ENCODE measurements at regions not wholly inside any gene's neighbourhood (a gene's known extent, or its start where the extent isn't known, plus 50 kb on each side); places are given as distances from the start of the nearest gene placed in this dataset.
"Not testable (repeated sequence)": the region's sequence is repeated elsewhere in the genome, so short reads cannot be mapped to it uniquely, and the experiment has no call there.

DNA sequence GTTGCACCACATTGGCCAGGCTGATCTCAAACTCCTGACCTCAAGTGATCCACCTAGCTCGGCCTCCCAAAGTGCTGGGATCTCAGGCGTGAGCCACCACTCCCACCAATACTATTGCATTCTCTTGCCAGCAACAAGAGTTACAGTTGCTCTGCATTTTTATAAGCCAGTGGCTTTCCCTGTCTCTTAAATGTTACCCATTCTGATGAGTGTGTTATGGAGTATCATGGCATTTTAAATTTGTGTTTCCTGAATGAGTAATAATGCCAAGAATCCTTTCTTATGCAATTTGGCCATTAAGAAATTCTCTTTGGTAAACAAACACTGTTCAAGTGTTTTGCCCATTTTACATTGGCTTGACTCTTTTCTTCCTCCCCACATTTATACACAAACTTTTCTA lies 163.0 kb downstream of the PPIAL4G start:
- H4K20me1 ChIP-seq (ENCODE audit: insufficient read depth, low read length); H3K27ac ChIP-seq (ENCODE audit: low read length); H3K4me1 ChIP-seq (ENCODE audit: insufficient read depth, low read length); ATAC-seq (ENCODE audit: insufficient read depth, low read depth); H2AFZ ChIP-seq (ENCODE audit: low read depth, low read length); H3K4me2 ChIP-seq (ENCODE audit: insufficient read depth, low read length); H3K9ac ChIP-seq (ENCODE audit: low read depth, low read length); DNase-seq; H3K79me2 ChIP-seq (ENCODE audit: insufficient read depth, low read length); H3K36me3 ChIP-seq (ENCODE audit: insufficient read depth, low read length); H3K9me3 ChIP-seq (ENCODE audit: insufficient read depth, low read length, severe bottlenecking); H3K4me3 ChIP-seq (ENCODE audit: low read depth in 1 of 2, low read length in 2 of 2): not testable (repeated sequence)
- H3K27me3 ChIP-seq (ENCODE audit: insufficient read depth, low read length, poor library complexity): peaks cover 20% of the 10 kb centered on the region

DNA sequence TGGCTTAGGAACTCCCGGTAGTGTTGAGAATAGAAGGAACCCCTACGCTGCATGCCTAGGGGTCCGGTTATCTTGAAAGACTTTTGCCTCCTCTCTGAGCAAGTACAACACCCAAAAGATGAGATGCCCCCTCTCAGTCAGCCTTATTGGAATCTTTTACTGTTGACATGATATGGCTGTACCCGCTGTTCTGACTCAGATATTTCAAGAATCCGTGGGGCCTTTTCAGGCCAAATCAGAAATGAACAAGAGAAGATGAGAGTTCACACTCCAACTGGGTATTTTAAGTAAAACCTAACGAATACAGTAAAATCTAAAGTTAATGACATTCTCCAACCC lies 164.2 kb downstream of the PPIAL4G start:
- Histone ChIP-seq H3K9me3 (ENCODE audit: insufficient read depth, low read length, severe bottlenecking) (no peaks in the 10 kb centered on the region), H3K4me2 (ENCODE audit: insufficient read depth, low read length) (peak overlapping the region; percentile 49; the same call in 1 of the 2 replicates), H4K20me1 (ENCODE audit: insufficient read depth, low read length) (no peaks in the 10 kb centered on the region), H3K4me1 (ENCODE audit: insufficient read depth, low read length) (peaks cover 10% of the 10 kb centered on the region), H3K79me2 (ENCODE audit: insufficient read depth, low read length) (no peaks in the 10 kb centered on the region), H3K27ac (ENCODE audit: low read length) (no peak overlapping the region), H3K36me3 (ENCODE audit: insufficient read depth, low read length) (no peaks in the 10 kb centered on the region), H3K4me3 (ENCODE audit: low read depth in 1 of 2, low read length in 2 of 2) (no peak overlapping the region), H2AFZ (ENCODE audit: low read depth, low read length) (no peak overlapping the region), H3K27me3 (ENCODE audit: insufficient read depth, low read length, poor library complexity) (peaks cover 20% of the 10 kb centered on the region), H3K9ac (ENCODE audit: low read depth, low read length) (no peak overlapping the region)
- no peak for DNase-seq
- TF ChIP-seq, protein P1, sequence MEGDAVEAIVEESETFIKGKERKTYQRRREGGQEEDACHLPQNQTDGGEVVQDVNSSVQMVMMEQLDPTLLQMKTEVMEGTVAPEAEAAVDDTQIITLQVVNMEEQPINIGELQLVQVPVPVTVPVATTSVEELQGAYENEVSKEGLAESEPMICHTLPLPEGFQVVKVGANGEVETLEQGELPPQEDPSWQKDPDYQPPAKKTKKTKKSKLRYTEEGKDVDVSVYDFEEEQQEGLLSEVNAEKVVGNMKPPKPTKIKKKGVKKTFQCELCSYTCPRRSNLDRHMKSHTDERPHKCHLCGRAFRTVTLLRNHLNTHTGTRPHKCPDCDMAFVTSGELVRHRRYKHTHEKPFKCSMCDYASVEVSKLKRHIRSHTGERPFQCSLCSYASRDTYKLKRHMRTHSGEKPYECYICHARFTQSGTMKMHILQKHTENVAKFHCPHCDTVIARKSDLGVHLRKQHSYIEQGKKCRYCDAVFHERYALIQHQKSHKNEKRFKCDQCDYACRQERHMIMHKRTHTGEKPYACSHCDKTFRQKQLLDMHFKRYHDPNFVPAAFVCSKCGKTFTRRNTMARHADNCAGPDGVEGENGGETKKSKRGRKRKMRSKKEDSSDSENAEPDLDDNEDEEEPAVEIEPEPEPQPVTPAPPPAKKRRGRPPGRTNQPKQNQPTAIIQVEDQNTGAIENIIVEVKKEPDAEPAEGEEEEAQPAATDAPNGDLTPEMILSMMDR (IDR thresholded peaks at IDR 0.05; ENCODE audit: borderline replicate concordance, extremely low read depth, low read length, poor library complexity, severe bottlenecking): no peak
- no peak for TF ChIP-seq EZH2 (IDR thresholded peaks at IDR 0.05; ENCODE audit: borderline replicate concordance, low read depth, low read length, severe bottlenecking)
- no peak; the same call in 1 of the 3 replicates for ATAC-seq (ENCODE audit: insufficient read depth, low read depth)

DNA sequence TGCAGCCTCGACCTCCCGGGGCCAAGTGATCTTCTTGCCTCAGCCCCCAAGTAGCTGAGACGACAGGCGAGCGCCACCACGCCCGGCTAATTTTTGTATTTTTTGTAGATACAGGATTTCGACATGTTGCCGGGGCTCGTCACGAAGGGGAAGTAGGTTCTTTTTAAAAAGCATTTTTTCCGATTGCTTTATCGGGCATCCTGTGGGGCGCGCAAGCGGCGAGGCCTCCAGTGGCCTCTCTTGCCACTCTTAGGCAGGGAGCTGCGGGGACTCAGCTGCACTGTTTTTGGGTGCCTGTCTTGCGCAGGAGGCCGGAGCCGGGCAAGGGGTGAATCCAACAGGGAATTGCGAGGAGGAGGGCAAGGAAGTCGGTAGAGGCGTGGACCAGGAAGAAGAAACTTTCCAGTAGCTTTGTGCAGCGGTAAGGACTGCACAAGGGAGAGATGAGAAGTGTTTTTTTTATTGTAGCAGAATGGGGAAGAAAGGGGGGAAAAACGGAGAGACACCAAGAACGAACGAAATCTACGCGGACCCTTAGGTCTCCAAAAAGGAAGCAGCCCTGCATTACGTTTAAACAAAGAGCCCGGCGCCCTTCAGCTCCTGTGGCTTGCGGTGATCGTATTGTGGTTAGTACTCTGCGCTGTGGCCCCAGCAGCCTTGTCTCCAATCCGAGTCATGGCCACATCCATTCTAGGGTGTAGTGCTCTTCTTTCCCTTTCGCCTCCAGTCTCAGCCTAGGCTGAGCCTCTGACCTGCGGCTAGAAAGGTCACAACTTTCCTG lies 164.8 kb downstream of the PPIAL4G start:
- Histone ChIP-seq H3K36me3 (ENCODE audit: insufficient read depth, low read length) (no peaks in the 10 kb centered on the region), H3K4me3 (ENCODE audit: low read depth in 1 of 2, low read length in 2 of 2) (no peak overlapping the region), H3K9me3 (ENCODE audit: insufficient read depth, low read length, severe bottlenecking) (no peaks in the 10 kb centered on the region), H3K4me2 (ENCODE audit: insufficient read depth, low read length) (peak overlapping the region; percentile 49), H3K27ac (ENCODE audit: low read length) (no peak overlapping the region), H3K27me3 (ENCODE audit: insufficient read depth, low read length, poor library complexity) (peaks cover 20% of the 10 kb centered on the region), H3K9ac (ENCODE audit: low read depth, low read length) (no peak overlapping the region), H2AFZ (ENCODE audit: low read depth, low read length) (no peak overlapping the region), H3K79me2 (ENCODE audit: insufficient read depth, low read length) (no peaks in the 10 kb centered on the region), H3K4me1 (ENCODE audit: insufficient read depth, low read length) (peaks cover 10% of the 10 kb centered on the region), H4K20me1 (ENCODE audit: insufficient read depth, low read length) (no peaks in the 10 kb centered on the region)
- TF ChIP-seq EZH2 (IDR thresholded peaks at IDR 0.05; ENCODE audit: borderline replicate concordance, low read depth, low read length, severe bottlenecking): no peak
- TF ChIP-seq, protein P1 (IDR thresholded peaks at IDR 0.05; ENCODE audit: borderline replicate concordance, extremely low read depth, low read length, poor library complexity, severe bottlenecking): no peak
- peak; percentile 99 for ATAC-seq (ENCODE audit: insufficient read depth, low read depth)
- DNase-seq: peak; percentile 75

DNA sequence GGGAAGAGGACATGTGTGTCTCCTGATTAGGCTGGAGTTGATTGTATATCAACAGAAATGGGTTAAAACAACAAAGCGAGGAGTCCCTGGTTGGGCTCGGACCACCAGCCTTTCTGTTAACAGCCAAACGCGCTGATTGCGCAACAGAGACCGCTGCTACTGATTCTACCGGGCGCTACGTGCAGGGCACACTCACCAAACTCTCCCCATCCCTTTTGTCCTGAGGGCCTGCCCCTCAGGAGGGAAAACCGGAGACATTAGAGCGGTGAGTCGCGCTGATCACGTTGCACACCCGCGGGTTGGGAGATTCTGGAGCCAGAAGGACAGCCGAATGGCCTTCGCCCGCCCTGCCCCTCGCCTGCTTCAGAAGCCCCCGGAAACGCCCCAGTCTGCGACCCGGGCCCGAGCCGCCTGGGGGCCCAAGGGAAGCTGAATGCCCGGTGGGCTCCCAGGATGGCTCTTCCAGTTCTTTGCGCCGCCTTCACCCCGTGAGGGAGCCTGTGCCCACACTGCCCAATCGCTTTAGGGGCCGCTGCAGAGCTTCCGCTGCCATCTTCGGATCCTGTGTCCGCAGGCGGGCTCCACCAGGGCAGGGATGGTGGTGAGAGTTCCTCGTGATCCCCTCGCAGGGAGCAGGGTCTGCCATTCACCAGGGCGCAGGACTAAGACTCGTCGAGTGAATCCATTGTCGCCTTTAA lies 165.4 kb upstream of the NBPF11 start:
- H3K4me3 ChIP-seq (ENCODE audit: low read depth in 1 of 2, low read length in 2 of 2): no peak overlapping the region
- DNase-seq: no peak
- no peaks in the 10 kb centered on the region for H3K36me3 ChIP-seq (ENCODE audit: insufficient read depth, low read length)
- H4K20me1 ChIP-seq (ENCODE audit: insufficient read depth, low read length): no peaks in the 10 kb centered on the region
- H2AFZ ChIP-seq (ENCODE audit: low read depth, low read length): no peak overlapping the region
- no peak overlapping the region for H3K4me2 ChIP-seq (ENCODE audit: insufficient read depth, low read length)
- H3K4me1 ChIP-seq (ENCODE audit: insufficient read depth, low read length): peaks cover 10% of the 10 kb centered on the region
- TF ChIP-seq, protein P1 (IDR thresholded peaks at IDR 0.05; ENCODE audit: borderline replicate concordance, extremely low read depth, low read length, poor library complexity, severe bottlenecking): no peak
- TF ChIP-seq EZH2 (IDR thresholded peaks at IDR 0.05; ENCODE audit: borderline replicate concordance, low read depth, low read length, severe bottlenecking): no peak
- no peak overlapping the region for H3K27ac ChIP-seq (ENCODE audit: low read length)
- peaks cover 20% of the 10 kb centered on the region for H3K27me3 ChIP-seq (ENCODE audit: insufficient read depth, low read length, poor library complexity)
- no peak for ATAC-seq (ENCODE audit: insufficient read depth, low read depth)
- H3K79me2 ChIP-seq (ENCODE audit: insufficient read depth, low read length): no peaks in the 10 kb centered on the region
- H3K9ac ChIP-seq (ENCODE audit: low read depth, low read length): no peak overlapping the region
- no peaks in the 10 kb centered on the region for H3K9me3 ChIP-seq (ENCODE audit: insufficient read depth, low read length, severe bottlenecking)
